SJSA1 (cell line): ENCODE measurements at regions not wholly inside any gene's neighbourhood (a gene's known extent, or its start where the extent isn't known, plus 50 kb on each side); places are given as distances from the start of the nearest gene placed in this dataset.

ENCODE experiments used
- DNase-seq, 2 experiments: peaks; one replicate each; pipeline ENCODE4 v3.0.0-alpha.2; 2015 to 2020; ENCODE audit warnings: low spot score in 2 of 2, low read depth in 1 of 2
- H3K27ac ChIP-seq: fragments of 250-450 bp; sonication (Bioruptor Pico); 2 replicates; pipeline ENCODE4 v1.5.1; 2020; ENCODE audit warnings: mild to moderate bottlenecking, moderate library complexity
- H3K27me3 ChIP-seq: fragments of 250-450 bp; sonication (Bioruptor Pico); replicated peaks from 2 replicates; pipeline ENCODE4 v1.5.1; 2020; ENCODE audit warnings: mild to moderate bottlenecking, moderate library complexity
- H3K36me3 ChIP-seq: fragments of 250-450 bp; sonication (Bioruptor Pico); 2 replicates; pipeline ENCODE4 v1.5.1; 2020; ENCODE audit warnings: mild to moderate bottlenecking
- H3K4me1 ChIP-seq: fragments of 250-450 bp; sonication (Bioruptor Pico); replicated peaks from 2 replicates; pipeline ENCODE4 v1.6.1; 2021; ENCODE audit warnings: mild to moderate bottlenecking
- H3K4me3 ChIP-seq: fragments of 250-450 bp; sonication (Bioruptor Pico); 2 replicates; pipeline ENCODE4 v1.5.1; 2020; ENCODE audit warnings: mild to moderate bottlenecking
- H3K9me3 ChIP-seq: fragments of 250-450 bp; sonication (Bioruptor Pico); replicated peaks from 2 replicates; pipeline ENCODE4 v1.5.1; 2020; ENCODE audit warnings: mild to moderate bottlenecking

DNA sequence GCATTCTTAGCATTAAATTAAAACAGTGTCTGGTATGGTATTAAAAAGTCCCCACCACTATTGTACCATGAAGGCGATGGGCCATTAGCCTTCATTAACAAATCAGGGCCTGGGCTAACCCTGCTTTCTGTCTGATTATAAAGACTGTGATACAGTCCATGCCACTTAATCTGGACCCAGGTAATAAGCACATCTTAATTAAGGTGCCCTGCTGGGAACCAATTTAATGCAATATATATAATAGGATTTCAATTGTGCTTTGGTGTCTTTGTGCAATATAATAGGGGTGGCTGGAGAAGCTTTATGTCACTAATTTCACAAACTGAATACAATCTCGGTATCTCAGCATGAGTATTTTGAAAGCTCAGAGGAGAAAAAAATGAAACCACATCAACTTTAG is 64.4 kb upstream of the CDH8 start:
- Histone ChIP-seq H3K4me1 (no peaks in the 10 kb centered on the region), H3K27me3 (no peaks in the 10 kb centered on the region), H3K36me3 (no peaks in the 10 kb centered on the region), H3K9me3 (peaks cover 3% of the 10 kb centered on the region; the same call in 1 of the 2 replicates), H3K4me3 (no peak overlapping the region), H3K27ac (no peak overlapping the region)
- no peak for DNase-seq

DNA sequence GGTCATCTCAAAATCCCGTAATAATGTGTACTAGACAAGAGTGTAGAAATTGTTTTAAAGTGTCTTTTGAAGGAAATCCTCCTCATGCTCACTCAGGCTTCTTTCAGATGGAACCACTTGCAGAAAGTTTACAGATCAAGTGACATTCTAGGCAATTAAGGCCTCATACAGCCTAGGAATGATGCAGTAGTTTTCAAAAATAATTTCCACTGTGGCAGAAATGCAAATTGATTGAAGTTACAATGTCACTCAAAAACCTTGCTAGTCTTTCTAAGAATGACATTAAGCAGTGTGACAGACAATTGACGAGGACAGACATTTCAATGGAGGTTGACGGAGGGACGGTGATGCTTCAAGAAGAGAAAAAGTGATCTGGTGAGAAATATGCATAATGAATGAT is 53.5 kb upstream of the CDH8 start:
- Histone ChIP-seq H3K36me3 (no peaks in the 10 kb centered on the region), H3K4me1 (no peaks in the 10 kb centered on the region), H3K27ac (no peak overlapping the region)

DNA sequence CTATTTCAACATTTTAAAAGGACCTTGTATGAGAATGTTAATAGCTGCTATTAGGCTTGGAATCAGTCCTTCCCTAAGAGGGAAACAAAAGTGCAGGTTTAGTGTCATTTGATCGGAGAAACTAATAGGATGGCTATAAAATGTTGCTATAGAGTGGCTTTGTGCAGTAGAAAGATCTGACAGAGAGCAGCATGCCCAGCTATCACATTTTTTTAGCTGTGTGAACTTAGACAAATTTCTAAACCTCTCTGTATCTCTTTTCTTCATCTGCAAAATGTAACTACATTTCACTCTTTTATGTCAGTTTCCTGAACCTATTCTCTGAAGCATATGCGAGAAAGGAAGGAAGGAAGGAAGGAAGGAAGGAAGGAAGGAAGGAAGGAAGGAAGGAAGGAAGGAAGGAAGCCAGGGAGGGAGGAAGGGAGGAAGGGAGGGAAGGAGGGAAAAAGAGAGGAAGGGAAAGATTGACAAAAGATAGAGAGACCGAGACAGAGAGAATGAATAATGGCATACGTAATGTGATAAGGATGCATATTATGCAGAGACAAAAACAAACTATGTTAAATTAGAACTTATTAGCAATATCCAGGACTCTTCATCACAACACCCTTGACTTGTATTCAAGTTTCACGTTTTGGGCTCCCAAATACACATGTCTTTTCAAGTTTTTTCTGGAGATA is 52.6 kb upstream of the CDH8 start:
- Histone ChIP-seq H3K27ac (no peak overlapping the region), H3K4me1 (no peaks in the 10 kb centered on the region), H3K4me3 (no peak overlapping the region), H3K36me3 (no peaks in the 10 kb centered on the region), H3K27me3 (no peaks in the 10 kb centered on the region), H3K9me3 (0 out of 2 replicates have a peak, but pooled peaks cover 3% of the 10 kb centered on the region)
- DNase-seq = no peak

More for the DNA sequence above, 53.5 kb upstream of the CDH8 start:
- H3K27me3 ChIP-seq = no peaks in the 10 kb centered on the region
- DNase-seq = no peak
- H3K9me3 ChIP-seq = 0 out of 2 replicates have a peak, but pooled peaks cover 3% of the 10 kb centered on the region
- no peak overlapping the region for H3K4me3 ChIP-seq
